ENCODE measurements at regions not wholly inside any gene's neighbourhood (a gene's known extent, or its start where the extent isn't known, plus 50 kb on each side); places are given as distances from the start of the nearest gene placed in this dataset.

GRCh38 chr5:2936413-2936812, 184.9 kb upstream of the IRX2 start:
- no peak for TF ChIP-seq CTCF (IDR thresholded peaks at IDR 0.05)
- Mint-ChIP-seq H3K4me1 (no peaks in the 10 kb centered on the region), H3K27ac (no peak overlapping the region), H3K27me3 (no peaks in the 10 kb centered on the region), H3K36me3 (ENCODE audit: low read depth) (no peaks in the 10 kb centered on the region), H3K9me3 (peaks cover 20% of the 10 kb centered on the region), H3K4me3 (no peak overlapping the region)
- DNase-seq (no peak), ATAC-seq (ENCODE audit: low read depth) (no peak)
- CTCF ChIA-PET: no interaction called here
- intact Hi-C loops (cut with micrococcal nuclease): no loop called here
- POLR2A ChIA-PET: no interaction called here

- H3K4me3 Mint-ChIP-seq: no peak overlapping the region
- ChIA-PET POLR2A (no interaction called here), CTCF (no interaction called here)
- no peak overlapping the region for H3K27ac Mint-ChIP-seq
- peaks cover 18% of the 10 kb centered on the region for H3K9me3 Mint-ChIP-seq
- intact Hi-C loops (cut with micrococcal nuclease): no loop called here
- H3K4me1 Mint-ChIP-seq: no peaks in the 10 kb centered on the region
- H3K36me3 Mint-ChIP-seq (ENCODE audit: low read depth): no peaks in the 10 kb centered on the region
- no peak for ATAC-seq (ENCODE audit: low read depth)
- no peak for TF ChIP-seq CTCF (IDR thresholded peaks at IDR 0.05)
- no peaks in the 10 kb centered on the region for H3K27me3 Mint-ChIP-seq
- DNase-seq: no peak
These were observed 178.3 kb upstream of the IRX2 start for GRCh38 chr5:2929779-2930178.

- Mint-ChIP-seq H3K36me3 (ENCODE audit: low read depth) (no peaks in the 10 kb centered on the region), H3K4me1 (no peaks in the 10 kb centered on the region), H3K27ac (no peak overlapping the region), H3K27me3 (no peaks in the 10 kb centered on the region), H3K4me3 (no peak overlapping the region), H3K9me3 (peaks cover 6% of the 10 kb centered on the region)
- no peak for ATAC-seq (ENCODE audit: low read depth)
- ChIA-PET CTCF (no interaction called here), POLR2A (no interaction called here)
- intact Hi-C loops (cut with micrococcal nuclease): no loop called here
- TF ChIP-seq CTCF (IDR thresholded peaks at IDR 0.05): no peak
- no peak for DNase-seq
These were observed 170.2 kb upstream of the IRX2 start for GRCh38 chr5:2921651-2922050.

GRCh38 chr5:2921176-2921575, 169.7 kb upstream of the IRX2 start:
- H3K4me3 Mint-ChIP-seq: no peak overlapping the region
- intact Hi-C loops (cut with micrococcal nuclease): no loop called here
- no peak overlapping the region for H3K27ac Mint-ChIP-seq
- no peak for TF ChIP-seq CTCF (IDR thresholded peaks at IDR 0.05)
- POLR2A ChIA-PET: no interaction called here
- no peaks in the 10 kb centered on the region for H3K27me3 Mint-ChIP-seq
- H3K4me1 Mint-ChIP-seq: no peaks in the 10 kb centered on the region
- H3K36me3 Mint-ChIP-seq (ENCODE audit: low read depth): no peaks in the 10 kb centered on the region
- DNase-seq (no peak), ATAC-seq (ENCODE audit: low read depth) (no peak)
- peaks cover 6% of the 10 kb centered on the region for H3K9me3 Mint-ChIP-seq
- CTCF ChIA-PET: no interaction called here

- TF ChIP-seq CTCF (IDR thresholded peaks at IDR 0.05): no peak
- Mint-ChIP-seq H3K4me1 (no peaks in the 10 kb centered on the region), H3K4me3 (no peak overlapping the region), H3K27me3 (no peaks in the 10 kb centered on the region), H3K36me3 (ENCODE audit: low read depth) (no peaks in the 10 kb centered on the region), H3K9me3 (peaks cover 6% of the 10 kb centered on the region), H3K27ac (no peak overlapping the region)
- intact Hi-C loops (cut with micrococcal nuclease): no loop called here
- no peak for DNase-seq
- CTCF ChIA-PET: no interaction called here
- POLR2A ChIA-PET: no interaction called here
- ATAC-seq (ENCODE audit: low read depth): no peak
These were observed 168.8 kb upstream of the IRX2 start for GRCh38 chr5:2920312-2920711.

All from activated B cell treated with CpG ODN at 0.5 μM for 24 hours (primary cell).